Mucosa of descending colon (tissue), 3 donors: ENCODE measurements at regions not wholly inside any gene's neighbourhood (a gene's known extent, or its start where the extent isn't known, plus 50 kb on each side); places are given as distances from the start of the nearest gene placed in this dataset.
"Not testable (repeated sequence)": the region's sequence is repeated elsewhere in the genome, so short reads cannot be mapped to it uniquely, and the experiment has no call there.

ENCODE experiments used
- ATAC-seq: fragments of 200-7000 bp; cut with Tn5 transposase; one replicate; pipeline ENCODE4 v1.9.1; 2020; ENCODE audit warnings: mild to moderate bottlenecking, moderate library complexity
- DNase-seq, 3 donors: peaks; one replicate each; pipeline ENCODE4 v3.0.0-alpha.2; 2020
- H3K36me3 ChIP-seq: fragments of 200-600 bp; one replicate; pipeline ENCODE4 v1.8.0; 2021; ENCODE audit warnings: low read depth, mild to moderate bottlenecking
- H3K4me1 ChIP-seq: fragments of 200-600 bp; one replicate; pipeline ENCODE4 v1.8.0; 2021; ENCODE audit warnings: low read depth, mild to moderate bottlenecking
- H3K4me3 ChIP-seq: fragments of 200-600 bp; one replicate; pipeline ENCODE4 v1.8.0; 2021; ENCODE audit warnings: mild to moderate bottlenecking
- H3K9me3 ChIP-seq: fragments of 200-600 bp; one replicate; pipeline ENCODE4 v1.8.0; 2021; ENCODE audit warnings: mild to moderate bottlenecking
- intact Hi-C, 2 donors: fragments of 100-400 bp; cut with DNase I in 1 of 2; cut with micrococcal nuclease in 1 of 2; formaldehyde crosslinking; loops; one replicate each; pipeline versions ENCODE4 v1.11.0 to v1.11.1; 2022; cut with DNase I, micrococcal nuclease
- donor health status: DM: no; HTN: no; CAD: no; lungs with moderate emphysema.
- donor health status: DM: no; HTN: no; CAD: no.
- donor health status: DM: no; HTN: yes; CAD: no.

DNA sequence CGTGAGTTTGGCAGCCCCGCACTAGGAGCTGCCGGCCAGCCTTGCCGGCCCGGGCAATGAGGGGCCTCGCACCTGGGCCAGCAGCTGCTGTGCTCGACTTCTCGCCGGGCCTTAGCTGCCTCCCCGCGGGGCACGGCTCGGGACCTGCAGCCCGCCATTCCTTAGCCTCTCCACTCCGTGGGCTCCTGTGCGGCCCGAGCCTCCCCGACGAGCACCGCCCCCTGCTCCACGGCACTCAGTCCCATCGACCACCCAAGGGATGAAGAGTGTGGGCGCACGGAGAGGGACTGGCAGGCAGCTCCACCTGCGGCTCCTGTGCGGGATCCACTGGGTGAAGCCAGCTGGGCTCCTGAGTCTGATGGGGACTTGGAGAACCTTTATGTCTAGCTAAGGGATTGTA lies 51.4 kb upstream of the CLEC6A start:
- ATAC-seq, intact Hi-C loops, H3K9me3 ChIP-seq, DNase-seq, H3K36me3 ChIP-seq, H3K4me1 ChIP-seq, H3K4me3 ChIP-seq: not testable (repeated sequence)
